ENCODE measurements at regions not wholly inside any gene's neighbourhood (a gene's known extent, or its start where the extent isn't known, plus 50 kb on each side); places are given as distances from the start of the nearest gene placed in this dataset.

GRCh38 chr18:78612318-78612717 is 367.3 kb upstream of the SALL3 start:
- DNase-seq = no peak

GRCh38 chr18:78612801-78613200 is 366.8 kb upstream of the SALL3 start:
- DNase-seq = no peak

- DNase-seq = no peak
These were observed 360.9 kb upstream of the SALL3 start for GRCh38 chr18:78618726-78619125.

- DNase-seq = no peak
These were observed 359.8 kb upstream of the SALL3 start for GRCh38 chr18:78619854-78620253.

GRCh38 chr18:78620326-78620725 is 359.3 kb upstream of the SALL3 start:
- no peak for DNase-seq

- no peak for DNase-seq
These were observed 358.4 kb upstream of the SALL3 start for GRCh38 chr18:78621141-78621755.

- no peak for DNase-seq
These were observed 357.2 kb upstream of the SALL3 start for GRCh38 chr18:78622251-78622906.

- no peak for DNase-seq
These were observed 356.6 kb upstream of the SALL3 start for GRCh38 chr18:78622907-78623541.

GRCh38 chr18:78624646-78625279 is 354.9 kb upstream of the SALL3 start:
- DNase-seq = no peak

GRCh38 chr18:78625847-78626246 is 353.8 kb upstream of the SALL3 start:
- peak; percentile 46 for DNase-seq

GRCh38 chr18:78627551-78628346 is 351.9 kb upstream of the SALL3 start:
- DNase-seq = no peak

- no peak for DNase-seq
These were observed 350.2 kb upstream of the SALL3 start for GRCh38 chr18:78629426-78629825.

- no peak for DNase-seq
These were observed 349.3 kb upstream of the SALL3 start for GRCh38 chr18:78630356-78630755.

GRCh38 chr18:78630981-78631510 is 348.6 kb upstream of the SALL3 start:
- DNase-seq = no peak

GRCh38 chr18:78632111-78632541 is 347.5 kb upstream of the SALL3 start:
- peak; percentile 61 for DNase-seq

- no peak for DNase-seq
These were observed 345.4 kb upstream of the SALL3 start for GRCh38 chr18:78634061-78634696.

- DNase-seq = no peak
These were observed 344.4 kb upstream of the SALL3 start for GRCh38 chr18:78635093-78635800.

GRCh38 chr18:78636260-78636659 is 343.4 kb upstream of the SALL3 start:
- no peak for DNase-seq

- no peak for DNase-seq
These were observed 341.9 kb upstream of the SALL3 start for GRCh38 chr18:78637442-78638402.

Measured in suppressor macrophage treated with lipopolysaccharide for 4 hours (primary cell).